NOMO-1 treated with DMSO at 0.1 percent for 48 hours (cell line): ENCODE measurements at regions not wholly inside any gene's neighbourhood (a gene's known extent, or its start where the extent isn't known, plus 50 kb on each side); places are given as distances from the start of the nearest gene placed in this dataset.
"Not testable (repeated sequence)": the region's sequence is repeated elsewhere in the genome, so short reads cannot be mapped to it uniquely, and the experiment has no call there.

Experiments
- DNase-seq: peaks from one replicate; lab custom pipeline; 2025; ENCODE audit not compliant: unreplicated experiment; lab: John Stamatoyannopoulos, UW

DNA sequence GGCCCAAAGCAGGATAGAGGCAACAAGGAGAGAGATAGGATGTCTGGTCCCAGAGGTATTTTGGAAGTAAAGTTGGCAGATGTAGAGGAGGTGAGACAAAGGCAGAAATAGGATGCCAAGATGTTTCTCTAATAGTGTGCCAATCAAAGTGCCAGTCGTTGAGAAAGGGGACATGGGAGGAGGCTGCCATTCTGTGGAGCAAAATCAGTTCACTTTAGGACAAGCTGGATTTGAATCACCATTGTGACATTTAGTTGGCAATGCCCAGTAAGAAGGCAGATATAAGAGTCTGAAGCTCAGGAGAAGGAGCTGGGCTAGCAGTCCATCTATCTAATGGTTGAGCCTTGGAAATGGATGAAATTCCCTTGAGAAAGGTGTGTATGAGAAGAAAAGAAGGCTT lies 53.8 kb downstream of the ADRB2 start:
- no peak for DNase-seq

DNA sequence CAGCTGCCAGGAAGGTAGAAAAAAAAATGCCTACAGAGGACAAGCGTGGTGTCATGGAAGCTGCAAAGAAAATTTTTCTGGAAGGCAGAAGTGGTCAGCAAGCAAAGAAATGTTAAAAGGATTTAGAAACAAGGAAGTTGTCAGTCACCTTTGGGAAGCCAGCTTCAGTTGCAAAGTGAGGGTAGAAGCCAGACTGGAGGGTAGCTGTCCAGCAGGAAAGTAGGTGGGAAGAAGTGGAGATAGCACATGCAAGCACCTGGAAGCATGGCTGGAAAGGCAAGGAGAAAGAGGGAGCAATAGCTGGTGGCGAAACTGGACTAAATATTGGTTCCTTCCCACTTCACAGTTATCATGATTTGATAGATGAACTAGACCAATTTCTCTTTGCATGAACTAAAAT lies 54.3 kb downstream of the ADRB2 start:
- DNase-seq = no peak

DNA sequence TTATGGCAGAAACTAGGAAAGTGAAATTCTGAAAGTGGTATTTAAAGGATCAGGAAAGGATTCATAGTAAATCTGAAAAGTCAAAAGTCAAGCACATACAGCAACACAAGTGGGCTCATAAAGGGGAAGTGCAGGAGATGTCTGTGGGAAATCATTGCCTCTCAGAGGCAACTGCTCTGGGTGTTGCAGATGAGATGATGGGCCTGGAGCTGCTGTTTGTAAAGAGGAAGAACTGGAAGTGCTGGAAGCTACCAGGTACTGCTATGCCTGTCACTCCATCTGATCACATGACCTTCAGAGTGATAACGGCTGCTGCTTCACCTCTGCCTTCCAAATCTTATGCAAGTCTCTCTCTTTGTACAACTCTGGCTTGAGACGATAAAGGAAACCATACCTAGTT lies 55.9 kb downstream of the ADRB2 start:
- DNase-seq = peak; percentile 74

DNA sequence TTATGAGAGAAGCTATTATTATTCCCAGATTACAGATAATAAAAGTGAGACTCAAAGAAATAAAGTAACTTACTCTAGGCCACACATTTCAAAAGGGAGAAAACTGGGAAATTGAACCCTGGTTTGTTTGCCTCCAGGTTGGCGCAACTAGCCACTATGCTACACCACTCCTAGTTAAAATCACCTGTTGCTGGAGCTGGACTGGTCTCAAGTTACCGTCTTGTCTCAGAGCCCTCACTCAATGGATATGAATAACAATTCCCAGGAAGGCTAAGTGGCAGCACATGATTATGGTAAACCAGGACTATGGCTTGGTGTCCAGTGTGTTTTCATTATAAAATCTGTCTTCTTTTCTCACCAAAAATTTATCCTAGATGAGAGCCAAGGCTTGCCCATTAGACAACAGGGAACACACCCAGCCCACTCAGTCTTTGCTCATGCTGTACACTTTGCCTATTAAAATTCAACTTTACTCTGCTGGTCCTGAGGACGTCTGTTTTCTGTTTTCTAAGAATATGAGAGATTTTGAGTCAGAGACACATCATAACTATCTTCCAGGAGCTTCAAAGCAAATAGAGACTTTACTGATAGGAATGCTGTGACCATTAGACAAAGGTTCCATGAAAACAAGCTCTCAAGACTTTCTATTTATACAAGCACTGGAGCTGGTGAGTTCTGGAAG lies 58.1 kb downstream of the ADRB2 start:
- no peak for DNase-seq

DNA sequence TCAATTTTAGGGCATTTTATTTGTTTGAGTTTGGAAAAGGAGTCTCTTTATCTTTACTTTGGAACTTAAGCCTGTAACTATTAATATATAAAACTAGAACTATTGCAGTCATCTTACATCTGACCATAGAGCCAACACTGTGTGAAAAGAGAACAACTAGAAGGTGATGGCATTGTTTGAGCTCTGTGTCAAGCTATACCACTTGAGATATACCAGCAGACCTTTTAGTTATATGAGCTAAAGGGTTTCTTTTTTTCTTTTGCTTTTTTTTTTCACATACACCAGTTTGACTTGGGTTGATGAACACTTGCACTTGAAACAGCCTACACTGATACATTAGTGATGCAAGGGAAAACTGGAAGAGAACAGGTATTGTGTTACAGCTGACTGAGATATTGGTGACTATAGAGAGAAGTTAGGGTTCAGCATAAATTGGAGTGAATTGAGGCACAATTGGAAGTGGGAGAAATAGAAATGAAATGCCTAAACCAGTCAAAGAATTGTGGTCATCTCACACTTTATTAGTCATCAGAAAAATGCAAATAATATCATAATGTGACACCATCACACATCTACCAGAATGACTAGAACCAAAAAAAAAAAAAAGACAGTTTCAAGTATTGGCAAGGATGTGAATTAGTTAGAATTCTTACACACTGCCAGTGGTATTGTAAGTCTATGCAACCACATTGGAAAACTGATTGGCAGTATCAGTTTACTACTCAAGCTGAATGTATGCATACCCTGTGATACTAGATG lies 60.9 kb downstream of the ADRB2 start:
- DNase-seq = no peak

DNA sequence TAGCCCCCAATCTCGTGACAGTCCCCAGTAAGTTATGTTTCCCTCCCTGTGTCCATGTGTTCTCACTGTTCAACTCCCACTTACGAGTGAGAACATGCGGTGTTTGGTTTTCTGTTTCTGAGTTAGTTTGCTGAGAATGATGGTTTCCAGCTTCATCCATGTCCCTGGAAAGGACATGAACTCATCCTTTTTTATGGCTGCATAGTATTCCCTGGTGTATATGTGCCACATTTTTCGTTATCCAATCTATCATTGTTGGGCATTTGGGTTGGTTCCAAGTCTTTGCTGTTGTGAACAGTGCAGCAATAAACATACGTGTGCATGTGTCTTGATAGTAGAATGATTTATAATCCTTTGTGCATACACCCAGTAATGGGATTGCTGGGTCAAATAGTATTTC lies 63.5 kb downstream of the ADRB2 start:
- not testable (repeated sequence) for DNase-seq

DNA sequence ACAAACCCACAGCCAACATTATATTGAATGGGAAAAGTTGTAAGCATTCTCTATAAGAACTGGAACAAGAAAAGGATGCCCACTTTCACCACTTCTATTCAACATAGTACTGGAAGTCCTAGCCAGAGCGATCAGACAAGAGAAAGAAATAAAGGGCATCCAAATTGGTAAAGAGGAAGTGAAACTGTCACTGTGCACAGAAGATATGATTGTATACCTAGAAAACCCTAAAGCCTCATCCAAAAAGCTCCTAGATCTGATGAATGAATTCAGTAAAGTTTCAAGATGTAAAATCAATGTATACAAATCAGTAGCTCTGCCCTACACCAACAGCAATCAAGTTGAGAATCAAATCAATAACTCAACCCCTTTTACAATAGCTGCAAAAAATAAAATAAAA lies 69.0 kb downstream of the ADRB2 start:
- DNase-seq = not testable (repeated sequence)

DNA sequence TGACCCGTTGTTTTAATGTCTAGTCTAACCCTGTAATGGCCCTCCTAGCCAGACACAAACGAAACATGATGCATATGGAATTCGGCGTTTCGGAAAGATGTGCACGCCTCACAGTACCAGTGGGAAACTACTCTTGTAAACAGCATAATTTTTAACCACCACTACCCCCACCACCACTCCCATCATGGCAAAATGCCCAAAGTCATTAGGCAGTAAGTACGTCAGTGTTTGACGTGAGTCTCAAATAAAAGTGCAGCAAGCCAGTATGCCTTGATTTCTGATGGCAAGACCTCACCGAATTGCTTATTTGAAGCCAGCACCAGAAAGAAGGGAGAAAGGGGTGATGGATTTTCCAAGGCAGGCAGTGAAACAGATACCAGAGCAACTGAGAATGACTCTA lies 71.4 kb downstream of the ADRB2 start:
- DNase-seq = no peak

DNA sequence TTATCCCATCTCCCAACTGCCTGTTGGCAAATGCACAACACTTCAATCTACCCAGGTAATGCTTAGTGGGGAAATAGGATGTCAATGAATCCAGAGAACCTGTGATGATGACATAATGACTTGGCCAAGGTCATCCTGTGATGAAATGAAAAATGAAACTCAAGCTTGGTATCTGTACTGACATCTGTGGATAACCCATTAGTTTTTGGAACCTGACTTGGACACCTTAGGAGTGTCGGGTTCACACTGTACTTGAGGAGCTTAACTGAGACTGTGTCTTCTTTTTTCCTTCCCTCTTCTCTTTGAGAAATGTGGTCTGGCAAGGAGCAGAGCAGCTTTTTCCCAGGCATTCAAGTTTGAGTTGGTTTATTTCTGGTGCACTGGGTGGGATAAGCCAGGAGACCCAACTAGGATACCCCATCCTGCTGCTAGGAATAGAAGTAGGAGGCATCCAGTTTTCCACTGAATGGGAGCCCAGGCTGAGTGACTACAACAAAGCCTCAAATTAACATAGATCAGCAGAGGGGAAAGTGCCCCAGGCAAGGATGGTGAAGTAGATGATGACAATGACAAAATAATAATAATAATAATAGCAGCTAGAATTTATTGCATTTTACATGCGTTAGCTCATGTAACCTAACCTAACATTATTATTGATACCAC lies 72.1 kb downstream of the ADRB2 start:
- DNase-seq = no peak

DNA sequence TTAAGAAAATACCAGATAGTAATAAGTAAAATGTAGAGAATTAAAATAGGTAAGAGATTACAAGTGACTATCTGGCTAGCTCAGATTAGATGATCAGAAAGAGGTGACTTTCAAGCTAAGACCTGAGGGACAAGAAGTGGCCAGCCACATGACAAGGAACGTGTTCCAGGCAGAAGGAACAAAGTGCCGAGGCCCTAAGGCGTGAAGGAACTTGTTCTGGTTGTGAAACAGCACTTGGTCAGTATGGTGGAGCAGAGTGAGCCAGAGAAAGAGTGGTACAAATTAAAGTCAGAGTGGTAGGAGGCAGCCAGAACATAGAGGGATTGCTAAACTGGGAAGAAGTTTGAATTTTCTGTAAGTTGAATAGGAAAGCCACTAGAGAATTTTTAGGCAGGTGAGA lies 73.6 kb downstream of the ADRB2 start:
- no peak for DNase-seq

DNA sequence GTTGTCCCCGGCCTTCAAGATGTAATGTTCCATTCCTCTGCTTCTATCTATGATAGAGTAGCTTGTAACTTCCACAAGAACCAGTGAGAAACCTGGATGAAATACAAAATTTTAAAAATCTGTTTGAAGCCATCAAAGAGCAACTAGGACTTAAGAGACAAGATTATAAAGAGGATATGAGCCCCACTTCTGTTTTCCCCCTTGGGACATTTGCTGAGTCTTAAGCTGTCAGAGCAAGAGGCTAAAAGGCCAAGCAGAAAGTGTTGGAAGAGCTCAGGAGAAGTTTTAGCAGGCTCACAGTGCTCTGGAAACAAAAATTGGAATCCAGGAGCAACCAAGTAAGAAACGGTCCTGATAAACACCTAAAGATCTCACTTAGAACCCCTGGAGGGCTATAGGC lies 76.1 kb downstream of the ADRB2 start:
- DNase-seq = no peak

DNA sequence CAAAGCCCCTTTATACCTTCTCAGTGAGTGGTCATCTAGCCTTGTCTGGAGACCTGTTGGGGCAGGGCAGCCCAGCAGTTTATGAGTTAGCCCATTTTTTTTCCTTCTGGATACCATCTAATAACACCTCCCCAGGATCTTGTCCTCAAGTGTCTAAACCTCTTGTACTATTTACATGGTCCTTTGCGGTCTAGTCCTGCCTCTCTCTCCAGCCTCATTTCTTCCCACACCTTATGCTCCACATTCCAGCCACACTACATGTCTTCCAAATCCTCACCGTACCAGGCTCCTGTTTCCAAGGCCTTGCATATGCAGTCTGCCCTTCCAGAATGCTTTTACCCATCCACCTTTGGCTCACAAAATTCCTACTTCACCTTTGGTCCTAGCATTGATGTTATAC lies 77.2 kb downstream of the ADRB2 start:
- no peak for DNase-seq

DNA sequence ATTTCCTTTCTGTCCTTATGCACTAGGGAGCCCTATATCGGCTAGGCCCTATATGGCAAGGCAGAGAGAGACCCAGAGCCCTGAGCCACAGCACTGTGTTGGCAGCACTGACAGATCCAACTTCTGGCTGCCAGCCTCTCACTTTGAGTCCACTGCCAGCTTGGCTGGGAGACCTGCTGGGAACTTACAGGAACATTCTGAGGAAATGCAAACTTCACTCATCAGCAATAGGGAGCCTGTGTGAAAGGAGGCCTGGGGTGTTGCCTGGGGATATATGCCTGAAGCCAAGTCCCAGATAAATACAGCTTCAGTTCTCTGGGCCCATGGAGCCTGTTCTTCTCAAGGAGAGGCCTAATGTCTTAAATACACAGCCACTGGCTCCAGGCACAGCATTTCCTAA lies 78.0 kb downstream of the ADRB2 start:
- DNase-seq = no peak

DNA sequence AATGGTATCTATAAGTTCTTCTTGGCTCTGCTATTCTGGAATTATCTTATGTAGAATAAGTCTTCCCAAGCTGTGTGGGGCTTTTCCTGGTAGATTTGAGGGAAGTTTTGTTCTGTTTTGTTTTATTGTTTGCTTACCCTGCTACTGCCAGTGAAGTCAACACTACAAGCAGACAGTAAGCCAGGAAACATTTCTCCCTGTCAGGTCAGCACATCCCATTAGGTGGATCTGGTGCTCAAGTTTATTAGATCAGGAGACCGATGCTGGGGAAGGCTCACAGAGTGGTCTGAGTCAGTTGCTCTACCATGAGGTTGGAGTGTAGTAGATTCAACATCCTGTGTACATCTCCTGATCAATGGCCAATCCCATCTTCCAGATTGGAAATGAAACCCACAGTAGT lies 79.1 kb downstream of the ADRB2 start:
- no peak for DNase-seq

DNA sequence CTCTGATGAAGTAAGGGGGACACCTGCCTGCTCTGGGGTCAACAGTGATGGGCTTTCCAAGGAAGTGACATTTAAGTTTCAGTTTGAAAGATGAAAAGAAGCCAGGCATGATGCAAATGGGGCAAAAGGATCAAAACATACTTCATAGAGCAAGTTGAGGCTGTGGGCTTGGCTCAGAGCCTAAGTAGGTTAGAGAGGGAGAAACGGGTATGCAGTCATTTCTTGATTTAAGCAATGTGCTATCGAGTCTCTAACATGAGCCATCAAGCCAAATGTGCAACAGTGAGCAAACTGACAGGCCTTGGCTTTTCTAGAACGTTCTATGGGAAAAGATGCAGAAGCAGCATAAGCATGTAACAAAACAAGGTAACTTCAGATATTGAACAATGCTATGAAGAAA lies 80.6 kb downstream of the ADRB2 start:
- no peak for DNase-seq

DNA sequence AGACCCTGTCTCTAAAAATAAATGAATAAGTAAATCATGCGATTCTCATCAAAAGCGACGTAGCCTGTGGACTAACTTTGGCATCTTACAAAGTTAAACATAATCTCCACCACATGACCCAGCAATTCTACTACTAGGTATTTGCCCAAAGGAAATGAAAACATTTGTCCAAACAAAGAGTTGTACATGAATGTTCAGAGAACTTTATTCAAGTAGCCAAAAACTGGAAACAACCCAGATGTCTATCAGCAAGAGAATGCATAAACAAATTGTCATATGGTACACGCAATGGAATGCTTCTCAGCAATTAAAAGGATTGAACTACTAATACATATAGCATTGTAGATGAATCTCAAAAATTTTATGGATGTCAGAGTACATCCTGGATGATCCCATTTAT lies 82.6 kb downstream of the ADRB2 start:
- no peak for DNase-seq

DNA sequence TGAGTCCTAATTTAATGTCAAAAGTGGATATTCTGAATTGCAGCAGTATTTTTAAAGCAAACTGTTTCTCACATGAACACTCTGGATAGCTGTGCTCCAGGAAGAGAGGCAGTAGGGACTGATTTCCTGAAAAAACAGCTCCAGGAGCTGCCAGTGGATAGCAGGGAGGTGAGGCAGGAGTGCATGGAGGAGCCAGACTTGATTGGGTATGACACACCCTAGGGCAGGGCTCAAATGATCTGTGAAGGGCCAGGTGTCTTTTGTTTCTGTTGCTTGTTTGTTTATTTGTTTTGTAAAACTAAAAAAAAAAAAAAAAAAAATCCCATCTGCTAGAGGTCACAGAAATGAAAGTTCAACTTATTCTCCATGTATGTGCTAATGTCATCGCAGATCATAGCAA lies 83.4 kb downstream of the ADRB2 start:
- no peak for DNase-seq

DNA sequence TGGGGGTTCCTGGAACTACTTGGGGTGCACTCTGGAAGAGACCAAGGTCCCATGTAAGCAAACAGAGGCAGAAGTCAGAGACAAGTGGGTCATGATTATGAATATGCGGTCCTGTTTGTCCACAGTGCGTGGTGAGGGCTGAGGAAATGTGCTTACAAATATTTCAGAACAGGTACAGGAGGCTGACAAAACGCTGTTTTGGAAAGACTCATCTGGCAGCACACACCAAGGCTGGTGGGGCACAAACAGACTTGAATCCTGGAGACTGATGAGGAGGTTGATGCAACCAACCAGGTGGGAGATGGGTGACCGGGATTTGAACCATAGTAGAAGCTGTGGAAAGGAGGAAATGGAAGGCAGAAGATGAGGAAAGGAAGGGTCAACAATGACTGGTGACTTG lies 83.8 kb downstream of the ADRB2 start:
- no peak for DNase-seq

DNA sequence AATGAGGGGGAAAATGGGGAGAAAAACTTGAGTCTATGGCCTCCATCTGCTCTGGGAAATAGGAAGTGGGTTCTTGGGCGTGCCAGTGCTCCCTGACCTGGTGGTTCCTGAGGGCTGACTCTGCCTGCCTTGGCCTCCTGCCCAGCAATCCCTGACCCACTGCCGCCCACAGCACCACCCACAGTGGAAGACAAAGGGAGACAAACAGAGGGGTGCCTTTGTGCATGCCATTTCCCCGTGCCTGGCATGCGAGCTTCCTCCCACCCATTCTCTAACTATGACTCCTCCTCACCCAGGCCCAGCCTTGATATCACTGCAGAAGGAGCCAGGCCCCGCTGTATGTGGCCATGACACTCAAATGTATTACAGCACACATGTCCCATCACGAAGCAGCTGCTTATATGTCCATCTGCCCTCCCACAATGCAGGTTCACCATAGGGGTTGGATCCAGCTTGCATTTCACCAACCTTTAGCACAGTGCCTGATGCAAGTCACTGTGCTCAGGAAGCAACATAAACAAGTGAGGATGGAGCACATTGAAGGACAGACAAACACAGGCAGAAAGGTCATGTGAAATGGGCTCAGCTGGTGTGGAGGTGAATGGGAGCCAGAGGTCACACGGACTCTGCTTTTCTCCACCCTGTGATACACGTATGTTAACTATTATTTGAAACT lies 84.4 kb downstream of the ADRB2 start:
- DNase-seq = no peak

DNA sequence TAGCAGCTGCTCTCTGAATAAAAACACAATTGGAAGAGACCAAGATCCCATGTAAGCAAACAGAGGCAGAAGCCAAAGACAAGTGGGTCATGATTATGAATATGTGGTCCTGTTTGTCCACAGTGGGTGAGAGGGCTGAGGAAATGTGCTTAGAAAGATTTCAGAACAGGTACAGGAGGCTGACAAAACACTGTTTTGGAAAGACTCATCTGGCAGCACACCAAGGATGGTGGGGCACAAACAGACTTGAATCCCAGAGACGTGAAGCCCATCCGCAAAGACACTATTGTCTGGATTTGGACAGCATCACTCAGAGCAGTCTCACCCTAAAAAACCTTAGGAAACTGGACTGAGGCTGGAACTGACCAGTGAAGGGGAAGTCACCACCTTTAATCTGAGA lies 85.0 kb downstream of the ADRB2 start:
- DNase-seq = no peak

DNA sequence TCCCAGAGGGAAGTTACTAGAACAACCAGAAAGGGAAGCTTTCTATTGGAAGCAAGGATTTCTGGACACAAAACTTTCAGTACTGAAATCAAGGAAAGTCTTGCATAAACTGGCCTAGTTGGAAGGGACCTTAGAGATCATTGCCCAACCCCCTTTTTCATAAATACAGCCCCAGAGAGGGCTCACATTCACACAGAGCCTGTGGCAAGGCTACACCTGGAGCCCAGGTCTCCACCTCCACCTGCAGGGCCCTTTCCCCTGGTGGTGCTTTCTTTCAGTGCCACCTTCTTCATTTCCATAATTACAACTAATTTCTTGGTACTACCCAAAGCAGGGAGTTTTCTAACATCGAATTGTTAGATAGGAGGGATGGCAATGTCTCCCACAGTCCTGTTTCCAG lies 85.7 kb downstream of the ADRB2 start:
- no peak for DNase-seq
